ENCODE measurements at regions not wholly inside any gene's neighbourhood (a gene's known extent, or its start where the extent isn't known, plus 50 kb on each side); places are given as distances from the start of the nearest gene placed in this dataset.

GRCh38 chr15:38874464-38874863, 309.9 kb upstream of the RASGRP1 start:
- intact Hi-C loops (cut with DNase I; ENCODE audit: low total_unique reads), result no loop called here
- no peak for TF ChIP-seq CTCF (IDR thresholded peaks at IDR 0.05)

GRCh38 chr15:38876211-38876610, 311.6 kb upstream of the RASGRP1 start:
- H3K36me3 ChIP-seq, result no peaks in the 10 kb centered on the region
- no peak for TF ChIP-seq CTCF (IDR thresholded peaks at IDR 0.05)
- H3K4me1 ChIP-seq, result peaks cover 0 to 43% (median 34%) of the 10 kb centered on the region in 4 donors
- intact Hi-C loops (cut with DNase I; ENCODE audit: low total_unique reads), result no loop called here
- DNase-seq, result no peak
- H3K27ac ChIP-seq, result no peak overlapping the region
- H3K4me3 ChIP-seq, result no peak overlapping the region
- H3K9me3 ChIP-seq, result no peaks in the 10 kb centered on the region
- H3K27me3 ChIP-seq, result no peaks in the 10 kb centered on the region

More at GRCh38 chr15:38874464-38874863, 309.9 kb upstream of the RASGRP1 start:
- Histone ChIP-seq H3K9me3 (no peaks in the 10 kb centered on the region), H3K4me1 (peaks cover 0 to 32% (median 23%) of the 10 kb centered on the region in 4 donors), H3K36me3 (no peaks in the 10 kb centered on the region), H3K27ac (no peak overlapping the region), H3K4me3 (no peak overlapping the region), H3K27me3 (no peaks in the 10 kb centered on the region)
- DNase-seq, result no peak

GRCh38 chr15:38876621-38877020, 312.0 kb upstream of the RASGRP1 start:
- TF ChIP-seq CTCF (IDR thresholded peaks at IDR 0.05), result no peak
- no peak for DNase-seq
- no peak overlapping the region for H3K4me3 ChIP-seq
- H3K9me3 ChIP-seq, result no peaks in the 10 kb centered on the region
- peaks cover 0 to 47% (median 34%) of the 10 kb centered on the region in 4 donors for H3K4me1 ChIP-seq
- intact Hi-C loops (cut with DNase I; ENCODE audit: low total_unique reads), result no loop called here
- H3K27ac ChIP-seq, result no peak overlapping the region
- H3K27me3 ChIP-seq, result no peaks in the 10 kb centered on the region
- H3K36me3 ChIP-seq, result no peaks in the 10 kb centered on the region

DNA sequence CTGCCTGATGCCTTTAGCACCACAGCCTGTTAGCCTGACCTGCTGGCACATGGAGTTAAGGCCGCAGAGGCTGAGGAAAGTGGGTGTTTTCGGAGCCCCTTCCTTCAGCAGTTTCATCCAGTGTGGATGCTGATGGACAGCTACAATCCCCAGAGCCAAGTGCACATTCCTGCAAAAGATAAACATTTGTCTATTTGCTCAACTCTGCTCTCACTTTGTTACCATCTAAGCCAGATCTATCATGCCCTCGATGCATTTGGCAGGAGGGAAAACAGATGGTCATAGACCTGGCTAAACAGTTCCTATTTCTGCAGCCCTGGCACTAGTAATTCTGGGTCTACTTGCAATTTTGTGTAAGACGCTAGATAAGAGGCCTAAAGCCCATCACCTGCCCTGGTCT, 312.9 kb upstream of the RASGRP1 start:
- Histone ChIP-seq H3K4me3 (no peak overlapping the region), H3K27me3 (no peaks in the 10 kb centered on the region), H3K27ac (peak overlapping the region; percentile 30 to 60), H3K4me1 (peaks cover 0 to 55% (median 34%) of the 10 kb centered on the region in 4 donors), H3K36me3 (no peaks in the 10 kb centered on the region), H3K9me3 (no peaks in the 10 kb centered on the region)
- no peak for DNase-seq
- intact Hi-C loops (cut with DNase I; ENCODE audit: low total_unique reads), result no loop called here
- TF ChIP-seq CTCF (IDR thresholded peaks at IDR 0.05), result no peak

- intact Hi-C loops (cut with DNase I; ENCODE audit: low total_unique reads), result no loop called here
- H3K36me3 ChIP-seq, result no peaks in the 10 kb centered on the region
These were observed 313.4 kb upstream of the RASGRP1 start for GRCh38 chr15:38878026-38878425.

More at GRCh38 chr15:38878026-38878425, 313.4 kb upstream of the RASGRP1 start:
- DNase-seq, result no peak
- no peaks in the 10 kb centered on the region for H3K27me3 ChIP-seq
- peak overlapping the region; percentile 30 to 60 for H3K27ac ChIP-seq
- TF ChIP-seq CTCF (IDR thresholded peaks at IDR 0.05), result no peak
- no peak overlapping the region for H3K4me3 ChIP-seq
- peaks cover 0 to 61% (median 34%) of the 10 kb centered on the region in 4 donors for H3K4me1 ChIP-seq
- no peaks in the 10 kb centered on the region for H3K9me3 ChIP-seq
